Prostate gland (tissue), 2 donors: ENCODE measurements at regions not wholly inside any gene's neighbourhood (a gene's known extent, or its start where the extent isn't known, plus 50 kb on each side); places are given as distances from the start of the nearest gene placed in this dataset.

ENCODE experiments used
- DNase-seq: peaks from one replicate; pipeline ENCODE4 v3.0.0-alpha.2; 2019; ENCODE audit warnings: low spot score
- H3K27ac ChIP-seq, 2 donors: fragments of 200-600 bp; sonication (generic); 2 replicates each; pipeline ENCODE4 v1.5.1; 2017 to 2019
- H3K27me3 ChIP-seq: fragments of 200-600 bp; sonication (generic); replicated peaks from 2 replicates; pipeline ENCODE4 v1.5.1; 2019; ENCODE audit not compliant: insufficient read depth
- H3K36me3 ChIP-seq, 2 donors: fragments of 200-600 bp; sonication (generic); 1 replicate in 1 of 2; 2 replicates in 1 of 2; pipeline versions ENCODE4 v1.5.1 to v1.8.1; 2017 to 2019
- H3K4me1 ChIP-seq: fragments of 200-600 bp; sonication (generic); replicated peaks from 2 replicates; pipeline ENCODE4 v1.5.1; 2019
- H3K4me3 ChIP-seq, 2 donors: fragments of 200-600 bp; sonication (generic); 2 replicates each; pipeline ENCODE4 v1.5.1; 2017 to 2019
- H3K9me3 ChIP-seq: fragments of 200-600 bp; sonication (generic); 2 replicates; pipeline ENCODE4 v1.5.1; 2017
- POLR2A ChIP-seq: fragments of 450-650 bp; IDR thresholded peaks from one replicate; pipeline ENCODE4 v1.6.1; 2016; ENCODE audit warnings: antibody characterized with exemption, mild to moderate bottlenecking
- POLR2AphosphoS5 ChIP-seq: sonication (generic); formaldehyde crosslinking; IDR thresholded peaks from one replicate; pipeline ENCODE4 v1.6.1; 2017; ENCODE audit warnings: antibody characterized with exemption
- WGBS: methylation state at CpG from one replicate; pipeline ENCODE4 v1.1.5; 2018; 5-methylcytosine and 5-hydroxymethylcytosine counted together
- intact Hi-C: fragments of 100-400 bp; cut with DNase I; formaldehyde crosslinking; loops from one replicate; pipeline ENCODE4 v1.14.2; 2022
- TF ChIP-seq, protein P1 (sequence below), 4 experiments: fragments of 200-600 bp in 2 of 4; fragments of 450-650 bp in 2 of 4; sonication (generic) in 2 of 4; IDR thresholded peaks; 1 replicate in 3 of 4; 2 replicates in 1 of 4; pipeline ENCODE4 v1.5.1; 2016 to 2019; ENCODE audit warnings: antibody characterized with exemption in 4 of 4, mild to moderate bottlenecking in 2 of 4, moderate library complexity in 2 of 4

DNA sequence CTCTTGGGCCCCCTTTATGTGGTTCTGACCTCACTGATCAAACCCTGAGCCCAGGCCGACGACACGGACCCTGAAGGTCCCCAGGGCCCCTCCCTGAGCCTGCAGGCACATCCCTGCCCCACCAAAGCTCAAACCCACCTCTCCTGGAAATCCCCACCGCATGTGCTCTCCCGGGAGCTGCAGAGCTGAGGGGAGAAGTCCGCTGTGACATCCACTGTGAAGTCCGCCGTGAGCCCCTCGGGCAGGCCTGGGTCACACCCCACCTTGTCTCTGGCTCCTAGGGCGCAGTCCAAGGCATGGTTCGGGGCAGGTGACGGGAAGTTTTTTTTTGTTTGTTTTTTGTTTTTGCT lies 100.2 kb downstream of the MICALL2 start:
- no peak overlapping the region for H3K4me3 ChIP-seq
- no peaks in the 10 kb centered on the region for H3K9me3 ChIP-seq
- H3K4me1 ChIP-seq, result no peaks in the 10 kb centered on the region
- H3K27ac ChIP-seq, result no peak overlapping the region
- WGBS, result 50% methylated on average over 12 of the region's 12 CpGs
- H3K36me3 ChIP-seq, result no peaks in the 10 kb centered on the region
- no peak for TF ChIP-seq POLR2A
- no peak for TF ChIP-seq POLR2AphosphoS5
- TF ChIP-seq, protein P1, sequence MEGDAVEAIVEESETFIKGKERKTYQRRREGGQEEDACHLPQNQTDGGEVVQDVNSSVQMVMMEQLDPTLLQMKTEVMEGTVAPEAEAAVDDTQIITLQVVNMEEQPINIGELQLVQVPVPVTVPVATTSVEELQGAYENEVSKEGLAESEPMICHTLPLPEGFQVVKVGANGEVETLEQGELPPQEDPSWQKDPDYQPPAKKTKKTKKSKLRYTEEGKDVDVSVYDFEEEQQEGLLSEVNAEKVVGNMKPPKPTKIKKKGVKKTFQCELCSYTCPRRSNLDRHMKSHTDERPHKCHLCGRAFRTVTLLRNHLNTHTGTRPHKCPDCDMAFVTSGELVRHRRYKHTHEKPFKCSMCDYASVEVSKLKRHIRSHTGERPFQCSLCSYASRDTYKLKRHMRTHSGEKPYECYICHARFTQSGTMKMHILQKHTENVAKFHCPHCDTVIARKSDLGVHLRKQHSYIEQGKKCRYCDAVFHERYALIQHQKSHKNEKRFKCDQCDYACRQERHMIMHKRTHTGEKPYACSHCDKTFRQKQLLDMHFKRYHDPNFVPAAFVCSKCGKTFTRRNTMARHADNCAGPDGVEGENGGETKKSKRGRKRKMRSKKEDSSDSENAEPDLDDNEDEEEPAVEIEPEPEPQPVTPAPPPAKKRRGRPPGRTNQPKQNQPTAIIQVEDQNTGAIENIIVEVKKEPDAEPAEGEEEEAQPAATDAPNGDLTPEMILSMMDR (IDR thresholded peaks at IDR 0.05), result no peak
- intact Hi-C loops, result no loop called here
- DNase-seq, result no peak
- H3K27me3 ChIP-seq, result peaks cover 6% of the 10 kb centered on the region

DNA sequence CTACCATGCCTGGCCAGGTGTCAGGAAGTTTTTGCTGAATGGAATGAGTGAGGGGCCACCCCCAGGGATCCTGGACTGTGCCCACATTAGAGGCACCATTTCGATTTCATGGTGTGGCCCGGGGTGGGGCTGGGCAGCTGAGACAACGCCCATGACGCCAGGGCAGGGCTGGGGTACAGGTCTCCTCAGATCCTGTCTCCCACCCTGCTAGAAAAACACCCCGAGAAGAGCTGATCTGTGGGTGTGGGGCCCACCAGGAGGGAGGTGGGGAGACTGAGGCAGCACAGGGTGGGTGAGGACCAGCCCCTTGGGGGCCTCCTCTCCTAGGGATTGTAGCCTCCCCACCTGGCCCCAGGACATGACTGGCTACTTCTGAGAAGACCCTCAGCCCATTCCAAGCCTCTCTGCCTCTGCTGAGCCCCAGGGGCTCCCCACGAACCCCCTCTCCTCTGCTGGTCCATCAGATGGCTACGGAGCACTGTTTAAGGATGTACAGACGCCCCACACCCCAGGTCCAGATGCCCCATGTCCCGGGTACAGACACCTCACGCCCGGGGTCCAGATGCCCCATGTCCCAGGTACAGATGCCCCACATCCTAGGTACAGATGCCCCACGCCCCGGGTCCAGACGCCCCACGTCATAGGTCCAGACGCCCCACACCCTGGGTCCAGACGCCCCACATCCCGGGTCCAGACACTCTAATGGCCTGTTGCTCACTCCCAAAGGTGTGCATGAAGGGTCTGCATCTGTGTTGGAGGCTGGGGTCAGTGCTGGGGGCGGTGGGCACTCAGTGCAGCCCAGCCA lies 99.4 kb downstream of the MICALL2 start:
- WGBS, result 92% methylated on average over 19 of the region's 19 CpGs
- no peaks in the 10 kb centered on the region for H3K4me1 ChIP-seq
- DNase-seq, result no peak
- peaks cover 6% of the 10 kb centered on the region for H3K27me3 ChIP-seq
- no peak overlapping the region for H3K27ac ChIP-seq
- H3K4me3 ChIP-seq, result no peak overlapping the region
- no peaks in the 10 kb centered on the region for H3K9me3 ChIP-seq
- H3K36me3 ChIP-seq, result no peaks in the 10 kb centered on the region
- intact Hi-C loops, result no loop called here
- no peak for TF ChIP-seq POLR2AphosphoS5
- no peak for TF ChIP-seq POLR2A
- TF ChIP-seq, protein P1 (IDR thresholded peaks at IDR 0.05), result no peak

DNA sequence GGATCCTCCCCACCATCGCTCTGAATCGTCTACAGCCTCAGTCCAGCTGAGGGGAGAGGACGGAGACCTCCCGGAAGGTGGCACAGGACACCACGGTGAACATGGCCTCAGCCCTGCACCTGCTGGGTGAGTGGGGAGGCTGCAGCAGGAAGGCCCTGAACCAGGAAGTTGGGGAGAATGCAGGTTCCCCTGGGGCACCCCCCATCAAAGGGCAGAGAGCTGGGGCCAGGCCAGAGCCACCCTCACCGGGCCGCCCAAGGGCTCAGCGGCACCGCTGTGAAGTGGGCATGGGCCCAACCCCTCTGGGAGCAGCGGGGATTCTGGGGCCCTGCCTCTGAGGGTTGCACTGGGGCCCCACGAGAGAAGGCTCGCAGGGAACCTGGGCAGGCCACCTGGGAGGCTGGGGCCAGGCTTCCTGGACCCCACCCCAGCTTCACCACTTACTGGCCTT lies 98.7 kb downstream of the MICALL2 start:
- no peak overlapping the region for H3K27ac ChIP-seq
- TF ChIP-seq POLR2A (no peak), POLR2AphosphoS5 (no peak)
- TF ChIP-seq, protein P1 (IDR thresholded peaks at IDR 0.05), result no peak
- 87% methylated on average over 9 of the region's 12 CpGs for WGBS
- DNase-seq, result no peak
- H3K27me3 ChIP-seq, result peaks cover 2% of the 10 kb centered on the region
- H3K4me1 ChIP-seq, result no peaks in the 10 kb centered on the region
- no peaks in the 10 kb centered on the region for H3K9me3 ChIP-seq
- no peak overlapping the region for H3K4me3 ChIP-seq
- intact Hi-C loops, result no loop called here
- H3K36me3 ChIP-seq, result no peaks in the 10 kb centered on the region

DNA sequence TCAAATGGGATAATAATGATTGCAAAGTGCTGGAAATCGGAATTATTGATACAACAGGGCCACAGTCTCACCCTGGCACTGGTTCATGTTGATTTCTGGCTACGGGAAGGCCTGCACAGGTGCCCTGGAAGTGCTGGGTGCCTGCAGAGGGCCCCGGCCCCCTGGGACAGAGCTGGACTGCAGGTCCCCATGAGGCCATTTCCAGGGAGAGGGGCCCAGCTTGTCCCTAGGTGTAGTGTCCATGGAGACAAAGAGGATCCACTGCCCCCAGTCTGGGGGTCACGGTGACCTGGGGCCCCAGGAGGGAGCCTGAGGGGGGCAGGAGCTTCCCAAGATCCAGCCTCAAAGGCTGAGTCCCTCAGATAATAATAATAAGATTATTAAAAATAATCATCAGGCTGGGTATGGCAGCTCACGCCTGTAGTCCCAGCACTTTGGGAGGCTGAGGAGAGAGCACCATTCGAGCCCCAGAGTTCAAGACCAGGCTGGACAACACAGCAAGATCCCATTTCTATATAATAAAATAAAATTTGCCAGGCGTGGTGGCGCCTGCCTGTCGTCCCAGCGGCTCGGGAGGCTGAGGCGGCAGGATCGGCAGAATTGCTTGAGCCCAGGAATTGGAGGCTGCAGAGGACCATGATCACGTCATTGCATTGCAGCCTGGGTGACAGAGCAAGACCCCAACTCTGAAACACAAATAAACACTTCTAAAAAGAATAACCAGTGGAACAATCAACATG lies 98.1 kb downstream of the MICALL2 start:
- Histone ChIP-seq H3K4me3 (no peak overlapping the region), H3K27me3 (no peaks in the 10 kb centered on the region), H3K36me3 (no peaks in the 10 kb centered on the region), H3K9me3 (no peaks in the 10 kb centered on the region), H3K27ac (no peak overlapping the region), H3K4me1 (no peaks in the 10 kb centered on the region)
- WGBS, result 88% methylated on average over 14 of the region's 14 CpGs
- TF ChIP-seq POLR2AphosphoS5 (no peak), POLR2A (no peak)
- TF ChIP-seq, protein P1 (IDR thresholded peaks at IDR 0.05), result no peak
- DNase-seq, result no peak
- intact Hi-C loops, result no loop called here
